SIG-M5 (cell line): ENCODE measurements at regions not wholly inside any gene's neighbourhood (a gene's known extent, or its start where the extent isn't known, plus 50 kb on each side); places are given as distances from the start of the nearest gene placed in this dataset.

Source experiments
- DNase-seq: peaks from one replicate; lab custom pipeline; 2025; lab: John Stamatoyannopoulos, UW

DNA sequence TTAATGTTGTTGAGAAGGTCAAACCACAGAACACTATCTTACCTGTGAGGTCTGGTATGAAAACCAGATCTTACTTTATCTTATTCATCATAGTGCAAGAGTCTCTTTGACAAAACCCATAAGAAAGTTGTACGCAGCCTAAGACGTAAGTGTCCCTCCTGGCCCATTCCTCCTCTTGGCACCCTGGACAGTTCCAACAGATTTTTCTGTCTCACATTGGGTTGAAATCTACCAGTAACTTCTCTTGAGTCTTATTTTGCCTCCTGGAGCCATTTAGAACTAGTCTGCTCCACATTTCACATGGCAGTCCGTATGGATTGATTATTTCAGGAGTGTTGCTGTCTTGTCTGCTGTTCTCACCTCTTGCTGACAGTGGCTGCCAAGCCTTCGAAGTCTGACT lies 498.4 kb downstream of the PDCD6IP start:
- DNase-seq = no peak

GRCh38 chr3:34298653-34299052 lies 500.2 kb downstream of the PDCD6IP start:
- DNase-seq = no peak

DNA sequence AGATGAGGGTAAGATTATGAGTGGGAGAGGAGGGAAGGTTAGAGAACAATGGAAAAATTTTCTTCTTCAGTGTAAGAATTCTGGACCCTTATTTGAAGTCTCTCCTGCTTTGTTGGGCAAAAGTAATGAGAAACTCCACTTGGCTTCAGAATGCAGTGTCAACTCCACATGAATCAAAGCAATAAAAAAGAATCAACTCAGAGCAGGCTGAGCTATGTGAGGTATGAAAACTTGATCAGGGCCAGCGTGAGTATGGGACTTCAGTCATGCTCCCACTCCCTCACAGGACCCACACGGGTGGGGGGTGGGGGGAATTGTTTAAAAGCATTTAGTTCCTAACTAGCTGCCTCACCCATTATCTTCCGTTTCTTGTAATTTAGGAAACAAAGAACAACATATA lies 502.2 kb downstream of the PDCD6IP start:
- DNase-seq = no peak

DNA sequence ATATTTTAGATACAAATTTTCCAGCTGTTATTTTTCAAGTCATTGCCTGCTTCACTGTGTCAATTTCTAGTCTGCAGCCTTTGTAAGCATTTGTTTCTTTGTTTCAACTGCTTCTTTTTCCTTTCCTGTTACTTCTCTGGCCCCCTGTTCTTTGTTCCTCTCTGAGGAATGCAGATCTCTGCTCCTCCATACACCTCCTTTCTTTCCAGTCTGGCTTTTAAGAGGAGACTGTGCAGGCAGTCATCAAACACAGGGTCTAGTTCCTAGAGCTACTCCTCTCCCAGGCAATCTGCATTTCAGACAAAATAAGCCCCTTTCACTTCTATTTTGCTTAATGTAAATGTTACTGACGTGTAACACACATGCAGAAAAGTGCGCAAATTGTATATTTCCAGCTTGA lies 502.9 kb downstream of the PDCD6IP start:
- DNase-seq = no peak

GRCh38 chr3:34305266-34305665 lies 506.8 kb downstream of the PDCD6IP start:
- DNase-seq = no peak

DNA sequence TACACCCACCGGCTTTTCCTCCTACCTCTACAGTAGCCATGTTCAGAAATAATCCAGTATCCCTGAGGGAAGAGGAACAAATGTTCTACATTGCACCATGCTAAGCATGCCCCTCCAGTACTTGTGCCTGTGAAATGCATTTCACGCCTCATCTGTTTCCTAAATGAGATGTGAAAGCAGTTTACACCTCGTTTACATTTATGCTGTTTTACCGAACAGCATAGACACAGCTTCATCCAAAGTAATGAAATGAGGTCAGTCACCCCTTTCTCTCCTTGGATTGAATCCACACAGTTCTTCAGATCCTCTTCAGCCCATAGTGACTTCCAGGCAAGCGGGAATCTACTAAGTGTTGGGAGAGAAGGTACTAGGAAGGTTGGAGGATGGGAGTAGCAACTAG lies 514.3 kb downstream of the PDCD6IP start:
- no peak for DNase-seq

DNA sequence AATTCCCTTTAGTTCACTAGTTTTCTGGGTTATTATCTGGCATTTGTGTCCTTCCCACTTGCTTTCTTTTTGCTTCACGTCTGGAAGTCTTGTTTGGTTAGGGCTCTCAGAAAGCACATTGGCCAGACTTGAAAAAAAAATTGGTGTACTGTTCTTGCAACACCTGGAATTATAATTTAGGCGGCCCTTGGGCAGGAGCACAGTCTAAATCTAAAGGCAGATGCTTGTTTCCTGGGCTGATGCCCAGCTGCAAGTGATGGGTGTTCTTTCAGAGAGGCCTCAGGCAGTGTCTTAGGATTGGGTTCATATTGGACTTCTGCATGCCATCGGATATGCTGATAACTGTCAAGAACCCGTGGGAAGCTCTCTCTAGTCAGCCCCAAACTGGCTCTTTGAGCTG lies 521.5 kb downstream of the PDCD6IP start:
- DNase-seq = no peak

DNA sequence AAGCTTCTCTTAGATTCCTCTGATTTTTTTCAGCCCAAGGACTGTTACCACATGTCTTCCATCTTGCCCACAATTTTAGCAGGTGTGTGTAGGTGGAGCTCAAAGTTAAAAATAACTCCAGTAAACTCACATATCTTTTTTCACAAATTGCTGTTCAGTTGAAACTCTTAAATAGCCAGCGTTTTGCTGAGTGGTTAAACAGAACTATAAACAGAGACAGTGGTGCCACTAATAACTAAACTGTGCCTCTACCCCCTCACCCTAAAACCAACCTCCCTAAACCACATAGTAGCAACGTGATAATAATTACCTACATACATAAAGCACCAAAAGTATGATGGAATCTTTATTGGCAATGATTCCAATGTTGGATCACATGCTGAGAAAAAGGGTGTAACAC lies 525.1 kb downstream of the PDCD6IP start:
- no peak for DNase-seq

DNA sequence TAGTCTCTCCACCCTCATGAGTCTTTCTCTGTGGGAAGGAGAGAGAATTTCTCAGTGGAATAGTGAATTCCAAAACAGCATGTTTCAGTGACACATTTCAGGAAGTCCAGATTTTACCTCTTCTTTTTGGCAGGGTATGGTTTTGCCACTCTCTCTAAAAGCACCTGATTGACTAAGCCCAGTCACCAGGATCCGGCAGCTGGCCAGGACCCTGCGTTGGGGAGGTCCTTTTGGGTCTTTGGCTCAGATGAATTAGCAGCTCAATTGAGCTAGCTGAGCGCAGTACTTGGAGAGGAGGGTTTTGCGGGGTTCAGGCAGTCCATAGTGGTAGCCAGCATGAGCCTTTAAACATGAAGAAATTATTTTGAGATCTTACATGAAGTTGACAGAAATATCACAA lies 548.2 kb downstream of the PDCD6IP start:
- DNase-seq = no peak

DNA sequence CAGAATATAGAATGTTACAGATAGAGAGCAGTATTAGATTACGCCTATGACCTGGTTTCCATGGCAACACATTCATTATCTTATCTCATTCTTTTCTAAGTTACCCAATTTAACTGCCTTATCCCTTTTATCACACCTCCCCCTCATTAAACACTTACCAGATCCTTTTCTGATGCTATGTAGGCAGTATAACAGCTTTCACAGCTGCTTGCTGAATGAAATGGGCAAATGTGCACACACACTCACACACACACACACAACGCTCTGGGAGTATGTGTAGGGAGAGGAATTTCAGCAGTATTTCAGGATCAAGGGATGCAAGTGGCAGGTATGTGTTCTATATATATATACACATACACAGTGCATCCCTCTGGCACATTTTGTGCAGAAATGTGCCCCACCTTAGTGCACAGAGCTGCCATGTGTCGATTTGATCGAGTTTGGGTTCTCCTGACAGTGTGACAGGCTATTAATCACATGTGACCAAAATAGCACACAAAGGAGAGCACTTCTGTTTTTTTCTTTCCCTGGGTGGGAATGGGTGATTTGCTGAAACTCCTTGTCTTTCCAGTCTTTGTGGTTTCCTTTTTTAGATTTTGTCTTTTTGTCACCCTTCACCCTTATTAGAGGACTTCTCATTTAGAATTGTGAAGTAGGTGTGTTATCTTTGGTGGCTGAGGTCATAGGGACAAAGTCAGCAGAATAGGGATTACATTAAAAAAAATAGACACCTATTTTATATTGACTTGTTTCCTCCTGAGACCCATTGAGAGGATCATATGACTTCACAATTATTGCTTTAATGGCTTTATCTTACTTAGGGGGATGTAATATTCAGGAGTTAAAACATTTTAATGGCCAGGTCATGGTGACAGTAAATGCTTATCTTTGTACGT lies 553.7 kb downstream of the PDCD6IP start:
- DNase-seq = no peak

GRCh38 chr3:34352778-34353331 lies 554.4 kb downstream of the PDCD6IP start:
- DNase-seq = no peak

DNA sequence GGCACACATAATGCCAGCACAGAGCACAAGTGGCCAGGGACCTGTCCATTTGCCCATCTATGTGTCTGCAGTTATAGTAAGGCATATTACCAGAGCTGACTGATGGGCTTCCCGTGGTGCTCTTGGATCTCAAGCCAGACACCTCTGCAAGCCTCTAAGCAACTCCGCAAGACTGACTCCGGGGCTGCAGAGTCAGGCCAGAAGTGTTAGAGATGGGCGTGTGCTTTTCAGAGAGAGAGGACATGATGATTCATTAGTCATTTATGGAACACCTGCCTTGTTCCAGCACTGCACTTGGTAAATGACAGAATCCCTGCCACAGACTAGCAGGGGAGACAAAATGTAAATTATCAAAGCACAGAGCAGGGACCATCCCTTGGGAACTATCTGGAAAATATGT lies 559.0 kb downstream of the PDCD6IP start:
- DNase-seq = no peak

GRCh38 chr3:34359064-34359463 lies 560.6 kb downstream of the PDCD6IP start:
- DNase-seq = no peak

GRCh38 chr3:34360713-34361112 lies 562.3 kb downstream of the PDCD6IP start:
- DNase-seq = no peak

DNA sequence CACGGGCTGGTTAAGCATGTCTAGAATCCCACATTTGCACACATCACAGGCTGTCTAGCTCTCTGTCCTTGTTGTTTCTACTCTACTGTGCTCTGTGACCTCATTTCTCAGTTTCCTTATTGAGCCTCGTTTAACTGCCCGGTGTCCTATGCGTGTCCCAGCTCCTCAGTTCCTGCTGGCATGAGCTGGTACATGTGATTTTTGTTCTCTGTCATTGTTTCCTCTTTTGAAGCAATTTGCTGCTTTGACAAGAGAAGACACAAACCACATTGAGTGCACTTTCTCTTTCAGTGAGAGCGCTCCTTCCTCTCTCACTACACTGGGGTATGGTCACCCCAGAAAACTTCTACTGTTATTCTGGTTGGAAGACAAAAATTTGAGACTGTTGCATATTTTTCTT lies 563.5 kb downstream of the PDCD6IP start:
- DNase-seq = no peak

DNA sequence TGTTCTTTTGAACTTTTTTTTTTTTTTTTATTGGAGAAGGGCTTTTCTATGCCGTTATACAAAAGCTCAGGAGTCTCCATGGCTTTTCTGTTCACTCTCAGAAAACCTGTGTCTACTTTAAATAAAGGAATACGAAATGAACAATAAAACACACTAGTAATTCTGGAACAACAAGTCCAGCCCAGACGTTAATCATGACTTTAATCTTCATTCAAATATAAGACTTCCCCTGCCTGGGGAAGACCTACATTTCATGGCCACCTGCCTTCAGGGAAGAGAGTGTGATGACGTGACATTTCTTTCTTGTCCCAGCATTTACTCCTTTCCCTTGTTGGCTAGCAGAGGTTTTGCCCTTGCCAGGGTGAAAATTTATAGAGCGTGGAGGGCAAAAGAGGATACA lies 564.5 kb downstream of the PDCD6IP start:
- DNase-seq = no peak

- no peak for DNase-seq
Measured at GRCh38 chr3:34363881-34364280, 565.5 kb downstream of the PDCD6IP start.

DNA sequence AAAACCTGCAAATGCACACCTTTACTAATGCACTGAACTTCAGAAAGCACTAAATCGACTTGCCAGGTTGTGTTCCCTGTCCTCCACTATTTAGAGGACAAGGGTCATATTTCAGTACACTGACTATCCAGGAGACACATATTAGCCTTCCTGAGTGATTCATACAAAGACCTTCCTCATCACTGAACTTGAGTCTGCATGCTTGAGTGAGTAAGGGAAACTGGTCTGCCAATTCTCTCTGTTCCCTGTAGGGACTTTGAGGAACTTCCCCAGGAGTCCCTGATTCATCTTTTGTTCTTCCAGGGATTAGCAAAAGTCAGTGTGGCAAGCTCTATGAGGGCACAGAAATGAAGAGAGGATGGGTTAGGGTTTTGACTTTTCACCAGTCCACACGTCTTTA lies 565.9 kb downstream of the PDCD6IP start:
- no peak for DNase-seq

DNA sequence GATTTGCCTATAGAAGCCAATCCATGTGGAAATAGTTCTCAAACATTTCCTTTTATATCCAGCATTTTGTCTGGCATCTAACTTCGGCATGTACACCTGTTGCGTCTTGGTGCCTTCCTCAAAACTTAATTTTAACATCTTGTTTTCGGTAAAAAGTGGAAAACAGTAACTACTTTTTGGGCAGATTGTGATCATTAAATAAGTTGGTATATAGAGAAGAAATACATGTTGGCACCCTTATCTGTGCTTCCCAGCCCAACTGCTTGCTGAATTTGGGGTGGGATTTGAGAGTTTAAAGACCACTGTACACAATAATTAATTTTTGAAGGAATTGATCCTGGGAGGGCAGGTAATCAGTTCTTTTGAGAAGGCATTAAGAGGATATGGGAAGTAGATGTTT lies 566.8 kb downstream of the PDCD6IP start:
- no peak for DNase-seq

GRCh38 chr3:34365771-34366170 lies 567.3 kb downstream of the PDCD6IP start:
- no peak for DNase-seq

DNA sequence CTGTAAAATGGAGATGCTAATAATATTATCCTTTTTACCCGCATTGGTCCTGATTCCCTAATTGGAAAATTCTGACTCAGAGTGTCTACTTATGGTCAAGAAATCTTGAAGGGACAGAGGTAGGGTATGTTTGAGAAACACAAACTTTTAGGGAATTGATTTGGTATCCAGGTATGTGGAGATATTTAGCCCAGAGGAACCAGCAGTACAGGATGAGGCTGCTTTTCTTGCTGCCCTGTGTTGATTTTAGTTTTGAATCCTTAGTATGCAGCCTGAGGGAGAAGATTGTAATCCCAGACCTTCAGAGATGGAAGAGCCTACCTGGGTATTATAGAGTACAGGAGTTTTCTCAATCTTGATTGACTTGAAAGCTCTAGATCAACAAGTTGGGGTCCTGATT lies 569.1 kb downstream of the PDCD6IP start:
- DNase-seq = no peak

GRCh38 chr3:34374521-34374920 lies 576.1 kb downstream of the PDCD6IP start:
- no peak for DNase-seq

DNA sequence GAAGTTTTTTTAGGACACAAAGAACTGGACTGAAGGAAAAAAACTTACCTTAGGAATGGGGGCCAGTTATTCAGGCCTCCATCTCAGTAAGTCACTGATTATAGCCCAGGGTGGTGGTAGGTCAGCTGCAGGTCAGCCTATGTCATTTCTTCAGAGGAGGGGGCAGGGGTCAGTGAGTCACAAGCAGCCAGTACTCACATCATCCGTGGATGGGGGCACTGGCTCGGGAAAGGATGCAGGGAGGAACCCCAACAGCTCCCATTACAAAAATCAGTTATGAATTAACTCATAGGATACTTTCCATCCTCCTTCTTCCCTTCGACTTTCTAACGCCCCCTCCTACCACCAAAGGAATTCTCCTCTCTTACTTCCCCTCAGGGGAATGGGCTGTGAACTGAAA lies 578.3 kb downstream of the PDCD6IP start:
- no peak for DNase-seq

DNA sequence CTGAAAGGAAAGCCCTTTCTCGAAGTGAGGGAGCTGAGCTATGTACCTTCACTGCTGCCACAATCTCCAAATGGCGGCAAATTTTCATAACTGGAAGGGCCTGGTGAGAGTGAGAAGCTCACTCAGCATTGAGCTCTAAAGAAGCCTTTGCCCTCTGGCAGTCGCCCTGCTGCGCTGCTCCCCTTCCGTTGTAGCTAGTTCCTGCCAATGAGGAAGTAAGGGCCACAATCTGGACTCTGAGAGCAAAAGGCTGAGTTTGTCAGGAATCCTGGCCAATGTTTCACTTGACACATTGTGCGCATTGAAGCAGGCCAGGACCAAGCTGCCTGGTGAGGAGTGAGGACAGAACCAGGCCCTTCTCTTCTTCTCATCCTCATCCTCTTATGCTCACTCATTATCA lies 579.5 kb downstream of the PDCD6IP start:
- no peak for DNase-seq
